ENCODE measurements at regions not wholly inside any gene's neighbourhood (a gene's known extent, or its start where the extent isn't known, plus 50 kb on each side); places are given as distances from the start of the nearest gene placed in this dataset.

GRCh38 chr5:158639881-158640592 is 459.7 kb downstream of the EBF1 start:
- no peak for TF ChIP-seq EZH2 (IDR thresholded peaks at IDR 0.05; ENCODE audit: borderline replicate concordance, low read length)
- TF ChIP-seq, protein P1, sequence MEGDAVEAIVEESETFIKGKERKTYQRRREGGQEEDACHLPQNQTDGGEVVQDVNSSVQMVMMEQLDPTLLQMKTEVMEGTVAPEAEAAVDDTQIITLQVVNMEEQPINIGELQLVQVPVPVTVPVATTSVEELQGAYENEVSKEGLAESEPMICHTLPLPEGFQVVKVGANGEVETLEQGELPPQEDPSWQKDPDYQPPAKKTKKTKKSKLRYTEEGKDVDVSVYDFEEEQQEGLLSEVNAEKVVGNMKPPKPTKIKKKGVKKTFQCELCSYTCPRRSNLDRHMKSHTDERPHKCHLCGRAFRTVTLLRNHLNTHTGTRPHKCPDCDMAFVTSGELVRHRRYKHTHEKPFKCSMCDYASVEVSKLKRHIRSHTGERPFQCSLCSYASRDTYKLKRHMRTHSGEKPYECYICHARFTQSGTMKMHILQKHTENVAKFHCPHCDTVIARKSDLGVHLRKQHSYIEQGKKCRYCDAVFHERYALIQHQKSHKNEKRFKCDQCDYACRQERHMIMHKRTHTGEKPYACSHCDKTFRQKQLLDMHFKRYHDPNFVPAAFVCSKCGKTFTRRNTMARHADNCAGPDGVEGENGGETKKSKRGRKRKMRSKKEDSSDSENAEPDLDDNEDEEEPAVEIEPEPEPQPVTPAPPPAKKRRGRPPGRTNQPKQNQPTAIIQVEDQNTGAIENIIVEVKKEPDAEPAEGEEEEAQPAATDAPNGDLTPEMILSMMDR (IDR thresholded peaks at IDR 0.05; ENCODE audit: low read length): no peak
